Stomach (tissue), 8 donors: ENCODE measurements at regions not wholly inside any gene's neighbourhood (a gene's known extent, or its start where the extent isn't known, plus 50 kb on each side); places are given as distances from the start of the nearest gene placed in this dataset.

ENCODE experiments used
- DNase-seq, 2 donors: peaks; one replicate each; pipeline versions ENCODE4 v3.0.0 to v3.0.0-alpha.2; 2013 to 2019
- H3K27ac ChIP-seq, 5 donors: fragments of 200-600 bp in 4 of 5; sonication (generic) in 4 of 5; one replicate each; pipeline ENCODE4 v1.5.1; 2013 to 2019; ENCODE audit warnings: mild to moderate bottlenecking in 1 of 5, moderate library complexity in 1 of 5
- H3K27me3 ChIP-seq, 3 donors: fragments of 200-600 bp; sonication (generic); one replicate each; pipeline ENCODE4 v1.5.1; 2017 to 2019; ENCODE audit warnings: mixed run types in 1 of 3
- H3K36me3 ChIP-seq, 4 donors: fragments of 200-600 bp; sonication (generic); 1 replicate in 3 of 4; 2 replicates in 1 of 4; pipeline ENCODE4 v1.5.1; 2016 to 2019
- H3K4me1 ChIP-seq, 4 donors: fragments of 200-600 bp; sonication (generic); one replicate each; pipeline ENCODE4 v1.5.1; 2016 to 2019
- H3K4me3 ChIP-seq, 4 donors: fragments of 200-600 bp; sonication (generic) in 3 of 4; one replicate each; pipeline ENCODE4 v1.5.1; 2016 to 2019; ENCODE audit warnings: mild to moderate bottlenecking in 1 of 4
- H3K9me3 ChIP-seq, 4 donors: fragments of 200-600 bp; sonication (generic); one replicate each; pipeline ENCODE4 v1.5.1; 2016 to 2019
- CTCF ChIP-seq, 7 experiments: fragments of 450-650 bp in 4 of 7; fragments of 200-600 bp in 3 of 7; sonication (generic) in 3 of 7; IDR thresholded peaks; one replicate each; pipeline ENCODE4 v1.5.1; 2016 to 2019; ENCODE audit warnings: antibody characterized with exemption in 7 of 7, control low read depth in 2 of 7, mild to moderate bottlenecking in 1 of 7
- EP300 ChIP-seq: sonication (generic); formaldehyde crosslinking; IDR thresholded peaks from one replicate; pipeline ENCODE4 v1.6.1; 2017; ENCODE audit warnings: antibody characterized with exemption
- POLR2A ChIP-seq, 4 donors: fragments of 450-650 bp; IDR thresholded peaks; one replicate each; pipeline ENCODE4 v1.6.1; 2016; ENCODE audit warnings: antibody characterized with exemption in 4 of 4, control low read depth in 2 of 4, mild to moderate bottlenecking in 1 of 4, moderate library complexity in 1 of 4
- POLR2AphosphoS5 ChIP-seq, 3 donors: sonication (generic); formaldehyde crosslinking; IDR thresholded peaks; one replicate each; pipeline ENCODE4 v1.6.1; 2016; ENCODE audit warnings: antibody characterized with exemption in 3 of 3
- WGBS, 5 donors: extraction: QIAGEN DNeasy Blood & Tissue Kit in 3 of 5; methylation state at CpG; one replicate each; pipeline versions ENCODE4 v1.1.5 to v1.1.7; 2013 to 2018; 5-methylcytosine and 5-hydroxymethylcytosine counted together
- intact Hi-C: fragments of 100-400 bp; cut with DNase I; formaldehyde crosslinking; loops from one replicate; pipeline ENCODE4 v1.15.1; 2023; ENCODE audit warnings: low total_unique reads
- donor health status: healthy with polysubstance abuse.
- donor health status: Bipolar disorder and iron deficiency.
- donor health status: healthy.

DNA sequence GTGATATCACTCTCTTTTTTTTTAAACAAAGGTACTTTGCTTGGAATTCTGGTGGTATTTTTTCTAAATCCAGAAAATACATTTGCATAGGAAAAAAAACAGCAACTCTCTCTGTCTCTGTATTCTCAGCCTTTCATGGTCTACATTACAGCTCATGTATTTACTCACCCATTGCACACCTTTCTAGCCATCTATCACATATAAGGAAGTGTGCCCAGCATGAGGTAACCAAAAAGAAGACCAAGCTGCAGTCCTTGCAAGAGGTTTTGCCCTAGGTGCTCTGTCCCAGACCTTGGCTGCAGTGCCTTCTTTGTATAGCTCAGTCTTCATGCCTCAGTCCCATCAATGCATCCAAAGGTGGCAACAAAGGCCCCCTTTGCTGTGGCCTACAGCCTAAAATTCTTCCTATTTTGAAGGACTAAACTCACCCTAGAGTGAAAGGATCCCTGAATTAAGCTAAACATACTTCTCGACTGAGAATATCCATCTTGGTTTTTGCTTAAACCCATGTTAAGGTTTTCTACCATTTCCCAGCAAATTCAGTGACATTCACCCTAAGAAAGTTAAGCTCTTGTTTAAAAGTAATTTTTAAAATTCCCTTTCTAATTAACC, 446.4 kb downstream of the KIF4B start:
- Histone ChIP-seq H3K27me3 (no peaks in the 10 kb centered on the region), H3K27ac (no peak overlapping the region), H3K4me3 (no peak overlapping the region), H3K4me1 (no peaks in the 10 kb centered on the region), H3K9me3 (no peaks in the 10 kb centered on the region), H3K36me3 (no peaks in the 10 kb centered on the region)
- no peak for TF ChIP-seq POLR2AphosphoS5 (IDR thresholded peaks at IDR 0.05)
- no peak for TF ChIP-seq EP300
- TF ChIP-seq CTCF (IDR thresholded peaks at IDR 0.05): no peak
- no peak for DNase-seq
- WGBS, 5 donors: 48 to 65% (median 54%) methylated on average over 1 of the region's 1 CpG
- intact Hi-C loops: no loop called here

- H3K27ac ChIP-seq: no peak overlapping the region
- peak in 1 of 2 donors; percentile 16 for DNase-seq
- no peaks in the 10 kb centered on the region for H3K4me1 ChIP-seq
- no peaks in the 10 kb centered on the region for H3K27me3 ChIP-seq
- H3K36me3 ChIP-seq: no peaks in the 10 kb centered on the region
- 17 to 43% (median 24%) methylated on average over 2 of the region's 2 CpGs for WGBS, 5 donors
- TF ChIP-seq POLR2A (IDR thresholded peaks at IDR 0.05): no peak
- no peak for TF ChIP-seq CTCF (IDR thresholded peaks at IDR 0.05)
- no peak for TF ChIP-seq POLR2AphosphoS5 (IDR thresholded peaks at IDR 0.05)
- no peak for TF ChIP-seq EP300
- intact Hi-C loops: no loop called here
- H3K9me3 ChIP-seq: no peaks in the 10 kb centered on the region
- H3K4me3 ChIP-seq: no peak overlapping the region
Measured at GRCh38 chr5:155460501-155460931, 447.0 kb downstream of the KIF4B start.

DNA sequence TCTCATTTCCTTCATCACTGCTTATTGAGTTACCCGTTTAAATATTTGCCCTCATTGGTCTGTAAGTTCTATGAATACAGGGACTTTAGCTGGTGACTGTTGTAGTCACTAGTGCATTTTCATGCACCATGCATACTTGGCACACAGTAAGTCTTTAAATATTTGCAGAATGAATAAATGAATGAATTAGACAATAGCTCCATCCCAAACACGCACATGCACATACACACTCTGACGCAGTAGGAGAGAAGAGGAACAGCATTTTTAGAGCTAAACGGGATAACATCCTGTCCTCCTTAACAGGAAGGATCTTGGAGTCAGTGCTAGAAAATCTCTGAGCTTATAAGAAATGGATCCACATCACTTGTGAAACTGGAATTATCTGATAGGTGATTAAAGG, 447.7 kb downstream of the KIF4B start:
- Histone ChIP-seq H3K27ac (no peak overlapping the region), H3K4me3 (no peak overlapping the region), H3K9me3 (no peaks in the 10 kb centered on the region), H3K4me1 (no peaks in the 10 kb centered on the region), H3K27me3 (no peaks in the 10 kb centered on the region), H3K36me3 (no peaks in the 10 kb centered on the region)
- intact Hi-C loops: no loop called here
- DNase-seq: no peak
- WGBS, 5 donors: 55 to 75% (median 66%) methylated on average over 4 of the region's 4 CpGs
- TF ChIP-seq POLR2AphosphoS5 (IDR thresholded peaks at IDR 0.05) (no peak), CTCF (IDR thresholded peaks at IDR 0.05) (no peak), EP300 (no peak), POLR2A (IDR thresholded peaks at IDR 0.05) (no peak)

DNA sequence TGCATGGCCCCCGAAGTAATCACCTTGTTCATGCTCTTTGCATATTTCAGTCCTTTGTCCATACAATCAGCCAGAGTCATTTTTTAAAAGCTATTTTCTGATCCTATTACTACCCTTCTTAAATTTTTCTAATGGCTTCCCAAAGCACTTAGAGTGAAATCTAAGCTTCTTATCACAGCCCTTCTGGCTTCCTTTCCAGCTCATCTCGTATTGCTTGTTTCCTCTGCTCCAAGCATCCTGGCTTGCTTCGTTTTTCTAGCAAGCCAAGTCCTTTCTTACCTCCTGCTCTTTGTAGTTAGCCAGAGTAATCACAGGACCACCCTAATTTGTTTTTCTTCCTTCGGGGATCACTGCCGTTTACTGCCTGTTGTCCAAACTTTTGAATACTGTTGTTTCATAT, 453.3 kb downstream of the KIF4B start:
- TF ChIP-seq POLR2AphosphoS5 (IDR thresholded peaks at IDR 0.05): no peak
- no peak for TF ChIP-seq POLR2A (IDR thresholded peaks at IDR 0.05)
- no peak for TF ChIP-seq EP300

DNA sequence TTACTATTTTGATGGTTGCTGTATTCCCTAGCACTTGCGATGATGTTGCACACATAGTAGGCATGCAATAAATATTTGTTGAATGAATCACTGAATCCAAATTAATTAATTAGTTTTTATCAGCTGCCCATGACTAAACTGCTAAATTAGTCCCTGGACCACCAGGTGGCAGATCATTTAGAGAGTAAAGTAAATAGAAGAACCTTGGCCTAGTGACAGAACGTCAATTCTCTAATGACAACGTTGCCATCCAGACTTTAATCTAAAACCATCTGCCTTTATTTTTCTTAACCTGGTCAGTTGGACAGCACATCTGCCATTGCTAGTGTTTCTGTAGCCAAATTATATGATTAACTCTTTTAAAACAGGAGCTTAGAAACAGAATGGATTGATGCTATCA, 457.5 kb downstream of the KIF4B start:
- intact Hi-C loops: no loop called here
- peak in 1 of 2 donors; percentile 27 for DNase-seq
- 51 to 71% (median 59%) methylated on average over 3 of the region's 3 CpGs for WGBS, 5 donors
- TF ChIP-seq POLR2AphosphoS5 (IDR thresholded peaks at IDR 0.05): no peak
- TF ChIP-seq POLR2A (IDR thresholded peaks at IDR 0.05): no peak
- no peak for TF ChIP-seq CTCF (IDR thresholded peaks at IDR 0.05)
- no peak for TF ChIP-seq EP300
- Histone ChIP-seq H3K27me3 (no peaks in the 10 kb centered on the region), H3K4me3 (no peak overlapping the region), H3K27ac (no peak overlapping the region), H3K36me3 (no peaks in the 10 kb centered on the region), H3K4me1 (no peaks in the 10 kb centered on the region), H3K9me3 (peaks cover 0 to 6% (median 3%) of the 10 kb centered on the region in 4 donors)

More for the DNA sequence above, 453.3 kb downstream of the KIF4B start:
- Histone ChIP-seq H3K27me3 (no peaks in the 10 kb centered on the region), H3K9me3 (no peaks in the 10 kb centered on the region), H3K4me3 (no peak overlapping the region), H3K36me3 (no peaks in the 10 kb centered on the region), H3K27ac (no peak overlapping the region), H3K4me1 (no peaks in the 10 kb centered on the region)
- 46 to 53% (median 50%) methylated on average over 5 of the region's 5 CpGs for WGBS, 5 donors
- no peak for DNase-seq
- intact Hi-C loops: no loop called here
